Right lobe of liver (tissue), 4 donors: ENCODE measurements at regions not wholly inside any gene's neighbourhood (a gene's known extent, or its start where the extent isn't known, plus 50 kb on each side); places are given as distances from the start of the nearest gene placed in this dataset.

Source experiments
- CTCF ChIP-seq, 4 donors: fragments of 200-600 bp in 3 of 4; fragments of 450-650 bp in 1 of 4; IDR thresholded peaks; one replicate each; pipeline versions ENCODE4 v1.5.1 to v1.8.0; 2016 to 2022; ENCODE audit warnings: antibody characterized with exemption in 4 of 4, mild to moderate bottlenecking in 2 of 4
- POLR2A ChIP-seq: fragments of 450-650 bp; IDR thresholded peaks from one replicate; pipeline ENCODE4 v1.6.1; 2017; ENCODE audit warnings: antibody characterized with exemption, mild to moderate bottlenecking
- donor health status: DM: no; HTN: no; CAD: no.
- donor health status: DM: no; HTN: no; CAD: no.
- donor health status: DM: no; HTN: yes; CAD: no.

- TF ChIP-seq CTCF (IDR thresholded peaks at IDR 0.05) (no peak), POLR2A (no peak)
Observed at GRCh38 chr16:86946981-86947380, 368.6 kb downstream of the FOXL1 start.
